ENCODE measurements at regions not wholly inside any gene's neighbourhood (a gene's known extent, or its start where the extent isn't known, plus 50 kb on each side); places are given as distances from the start of the nearest gene placed in this dataset.

- TF ChIP-seq CTCF (conservative IDR thresholded peaks at IDR 0.05; ENCODE audit: low read depth, low read length) (no peak), EZH2 (IDR thresholded peaks at IDR 0.05; ENCODE audit: low read length, unreplicated experiment) (no peak)
These were observed 284.0 kb downstream of the SEC14L1 start for GRCh38 chr17:77424585-77425344.

All from PC-3 (cell line).